HG03521 (cell line): ENCODE measurements at regions not wholly inside any gene's neighbourhood (a gene's known extent, or its start where the extent isn't known, plus 50 kb on each side); places are given as distances from the start of the nearest gene placed in this dataset.

Source experiments
- ATAC-seq: cut with Tn5 transposase; IDR thresholded peaks from one replicate; pipeline ENCODE4 v1.9.1; 2021; ENCODE audit warnings: mild to moderate bottlenecking, moderate library complexity; ENCODE audit not compliant: unreplicated experiment

- ATAC-seq: no peak
These were observed 466.6 kb downstream of the GALR1 start for GRCh38 chr18:77716282-77716681.

- no peak for ATAC-seq
These were observed 483.8 kb downstream of the GALR1 start for GRCh38 chr18:77733292-77733903.

- ATAC-seq: no peak
These were observed 487.2 kb downstream of the GALR1 start for GRCh38 chr18:77736842-77737241.

DNA sequence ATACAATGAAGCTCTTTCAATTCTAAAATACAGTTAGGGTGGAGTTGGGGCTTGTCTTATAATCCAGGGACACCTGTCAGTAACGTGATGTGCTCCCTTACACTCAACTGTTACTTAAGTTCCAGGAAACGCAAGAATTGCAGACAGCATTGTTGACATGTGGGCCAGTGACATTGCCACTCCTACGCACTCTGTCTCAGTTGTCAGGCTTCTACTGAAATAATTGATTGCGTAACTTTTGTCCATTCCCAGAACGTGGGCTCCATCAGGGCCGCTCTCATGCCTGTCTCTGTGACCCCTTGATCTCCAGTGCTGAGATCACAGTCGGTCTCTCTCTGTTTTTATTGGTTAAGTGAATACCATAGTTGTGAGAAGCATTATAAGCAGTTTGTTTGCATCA, 487.8 kb downstream of the GALR1 start:
- ATAC-seq: no peak

GRCh38 chr18:77749089-77749488, 499.4 kb downstream of the GALR1 start:
- ATAC-seq: no peak

GRCh38 chr18:77750006-77750405, 500.4 kb downstream of the GALR1 start:
- no peak for ATAC-seq

- ATAC-seq: no peak
These were observed 504.9 kb downstream of the GALR1 start for GRCh38 chr18:77754475-77755044.

GRCh38 chr18:77755187-77755586, 505.5 kb downstream of the GALR1 start:
- no peak for ATAC-seq

DNA sequence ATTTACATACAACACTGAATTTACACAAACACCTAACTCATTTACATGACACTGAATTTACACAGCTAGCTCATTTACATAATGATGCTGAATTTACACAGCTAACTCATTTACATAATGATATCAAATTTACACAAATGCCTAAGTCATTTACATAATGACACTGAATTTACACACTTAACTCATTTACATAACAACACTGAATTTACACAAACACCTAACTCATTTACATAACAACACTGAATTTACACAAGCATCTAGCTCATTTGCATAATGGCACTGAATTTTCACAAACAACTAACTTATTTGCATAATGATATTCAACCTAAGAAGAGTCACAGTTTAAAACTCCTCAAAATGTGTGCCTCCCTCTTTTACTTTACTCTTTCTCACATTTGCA, 511.7 kb downstream of the GALR1 start:
- no peak for ATAC-seq

DNA sequence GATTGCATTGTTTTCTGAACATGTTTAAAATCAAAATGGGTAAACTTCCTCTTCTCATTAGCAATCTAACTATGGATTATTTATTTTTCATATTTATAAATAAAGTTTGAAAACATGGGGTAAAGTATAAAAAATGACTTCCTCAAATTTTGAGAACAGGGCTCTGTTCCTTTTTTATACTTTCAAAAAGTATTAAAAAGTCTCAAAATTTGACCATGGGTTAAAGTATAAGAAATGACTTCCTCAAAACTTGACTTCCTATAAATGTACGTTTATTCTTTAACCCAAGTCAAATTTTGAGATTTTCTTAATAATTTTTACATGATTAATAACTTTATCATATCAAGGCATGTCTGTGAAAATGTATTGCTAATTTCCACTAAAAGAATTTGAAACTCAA, 512.4 kb downstream of the GALR1 start:
- ATAC-seq: no peak

- ATAC-seq: no peak
These were observed 513.0 kb downstream of the GALR1 start for GRCh38 chr18:77762642-77763041.

- ATAC-seq: no peak
These were observed 514.0 kb downstream of the GALR1 start for GRCh38 chr18:77763530-77764145.

DNA sequence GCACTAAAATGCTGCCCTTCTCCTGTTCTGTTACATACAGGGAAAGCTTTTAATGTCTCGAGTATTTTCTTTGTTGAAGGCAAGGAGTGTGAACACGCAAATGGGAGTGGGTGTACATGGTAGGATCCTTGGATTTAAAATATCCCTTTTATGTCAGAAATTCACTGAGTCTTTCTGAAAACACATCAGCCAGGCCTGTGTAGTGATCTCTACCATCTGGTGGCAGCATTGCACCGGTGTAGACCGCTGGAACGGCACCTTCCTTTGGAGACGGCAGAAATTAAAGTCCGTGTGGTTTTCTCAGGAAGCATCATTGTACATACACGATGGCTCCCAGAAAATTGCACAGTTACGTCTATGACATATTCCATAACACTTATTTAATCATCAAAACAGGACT, 515.8 kb downstream of the GALR1 start:
- ATAC-seq: no peak

- ATAC-seq: no peak
These were observed 516.8 kb downstream of the GALR1 start for GRCh38 chr18:77766421-77766820.

DNA sequence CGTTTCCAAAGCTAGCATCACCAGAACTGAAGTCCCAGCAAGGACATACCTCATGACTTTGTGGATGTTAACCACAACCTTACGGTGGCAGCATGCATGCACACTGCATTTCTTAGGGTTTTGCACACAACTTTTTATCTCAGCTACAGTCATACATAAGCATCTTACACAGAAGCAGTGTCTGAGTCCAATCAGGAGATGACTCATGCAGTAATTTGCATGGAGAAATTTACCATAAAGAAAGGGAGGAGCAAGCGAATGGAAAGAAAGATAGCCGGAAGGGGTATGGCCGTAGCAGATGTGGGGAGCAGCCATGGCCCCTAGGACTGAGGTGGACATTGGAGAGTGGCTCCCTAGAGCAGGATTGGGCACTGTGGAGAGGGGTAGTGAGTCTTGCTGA, 522.5 kb downstream of the GALR1 start:
- ATAC-seq: no peak

GRCh38 chr18:77776104-77776503, 526.5 kb downstream of the GALR1 start:
- ATAC-seq: no peak

DNA sequence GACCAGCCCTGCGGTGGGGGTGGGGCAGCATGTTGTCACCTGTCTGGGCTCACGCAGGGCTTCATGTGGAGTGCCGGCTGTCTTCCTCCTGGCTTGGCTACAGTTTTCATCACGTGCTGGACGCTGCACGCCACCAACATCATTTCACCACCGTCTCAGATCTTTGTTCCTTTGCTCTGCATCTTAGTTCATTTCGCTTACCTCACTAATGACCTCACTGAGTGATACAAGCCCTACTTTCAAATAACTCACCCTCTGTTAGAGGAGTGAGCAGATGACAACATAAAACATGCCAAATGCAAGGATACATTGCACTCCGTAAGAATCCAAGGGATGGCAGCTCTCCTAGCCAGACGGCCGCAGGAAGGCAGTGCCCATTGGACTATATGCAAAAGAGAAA, 527.5 kb downstream of the GALR1 start:
- ATAC-seq: no peak

DNA sequence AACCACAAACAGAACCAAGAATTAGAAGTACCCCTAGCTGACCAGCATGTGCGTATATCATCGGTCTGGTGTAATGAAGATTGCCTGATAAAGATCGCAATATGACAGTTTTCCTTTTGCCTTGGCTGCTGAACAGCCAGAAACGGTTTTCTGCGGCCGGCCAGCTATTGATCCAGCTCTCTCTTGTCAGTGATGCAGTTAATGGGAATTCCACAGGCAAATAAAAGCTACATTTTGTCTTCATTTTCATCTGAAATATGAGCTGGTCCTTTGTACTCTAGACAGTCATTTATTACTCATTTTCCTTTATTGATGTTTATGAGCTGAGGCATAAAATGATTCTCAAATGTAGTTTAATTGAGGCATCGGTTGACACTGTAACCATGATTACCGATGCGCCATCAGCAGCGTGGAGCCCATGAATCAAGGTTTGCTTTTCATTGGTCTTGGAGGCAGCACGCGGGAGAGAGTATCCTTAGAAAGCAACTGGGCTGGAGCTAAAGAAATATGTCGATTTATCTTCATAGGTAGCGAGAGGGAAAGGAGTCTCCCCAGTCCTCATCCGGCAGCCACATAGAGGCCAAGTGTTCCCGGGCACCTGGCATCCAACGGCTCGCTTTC, 535.2 kb downstream of the GALR1 start:
- ATAC-seq: no peak

DNA sequence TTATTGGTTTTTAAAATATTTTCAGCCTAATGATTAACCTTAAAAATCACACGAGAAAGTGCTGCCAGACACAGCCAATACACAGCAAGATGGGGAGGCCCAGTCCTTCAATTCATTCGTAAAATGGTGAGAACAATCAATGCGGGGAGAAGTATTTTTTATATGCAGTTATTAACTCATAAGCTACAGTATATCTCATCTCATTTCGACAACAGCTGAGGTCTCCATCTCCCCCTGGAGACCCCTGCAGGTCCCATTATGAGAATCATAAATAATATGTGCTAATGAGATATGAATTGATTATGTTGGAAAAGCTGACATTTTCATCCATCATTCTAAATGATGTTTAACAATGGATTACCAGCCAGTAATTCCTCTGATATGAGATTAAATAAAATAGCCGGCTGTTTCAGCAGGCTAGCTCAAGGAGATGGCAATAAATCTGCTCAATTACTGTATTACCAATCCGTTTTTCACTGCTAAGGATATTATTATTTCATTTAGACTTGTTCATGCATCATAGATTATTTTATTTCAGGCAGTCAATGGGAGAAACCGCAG, 535.8 kb downstream of the GALR1 start:
- no peak for ATAC-seq

GRCh38 chr18:77803024-77803423, 553.4 kb downstream of the GALR1 start:
- ATAC-seq: no peak

GRCh38 chr18:77804382-77804781, 554.7 kb downstream of the GALR1 start:
- ATAC-seq: no peak

- no peak for ATAC-seq
These were observed 558.0 kb downstream of the GALR1 start for GRCh38 chr18:77807650-77808049.
